T47D (cell line): ENCODE measurements at regions not wholly inside any gene's neighbourhood (a gene's known extent, or its start where the extent isn't known, plus 50 kb on each side); places are given as distances from the start of the nearest gene placed in this dataset.

Experiments used
- DNase-seq, 2 experiments: peaks; one replicate each; pipeline versions ENCODE4 v3.0.0 to v3.0.0-alpha.2; 2011 to 2012; ENCODE audit warnings: low read depth in 1 of 2, low spot score in 1 of 2
- JUND ChIP-seq: IDR thresholded peaks from 2 replicates; pipeline ENCODE4 v1.6.1; 2012; ENCODE audit warnings: low read depth
- in situ Hi-C: cut with HindIII; loops from 2 replicates; pipeline ENCODE4 v1.10.0; 2016; ENCODE audit warnings: low sequenced_read_pairs, low pct_unique_long_range_greater_than_20kb

- in situ Hi-C loops: no loop called here
- DNase-seq: no peak
- TF ChIP-seq JUND: no peak
Measured at GRCh38 chr20:60240415-60240814, 282.2 kb downstream of the CDH26 start.

GRCh38 chr20:60240986-60241385, 282.8 kb downstream of the CDH26 start:
- in situ Hi-C loops: no loop called here
- no peak for DNase-seq
- no peak for TF ChIP-seq JUND

GRCh38 chr20:60242836-60243505, 284.7 kb downstream of the CDH26 start:
- no peak for DNase-seq
- in situ Hi-C loops: no loop called here
- TF ChIP-seq JUND: no peak

- no peak for DNase-seq
- TF ChIP-seq JUND: no peak
- in situ Hi-C loops: no loop called here
Measured at GRCh38 chr20:60244373-60245146, 286.3 kb downstream of the CDH26 start.

- in situ Hi-C loops: no loop called here
- DNase-seq: no peak
- TF ChIP-seq JUND: no peak
Measured at GRCh38 chr20:60246751-60247150, 288.5 kb downstream of the CDH26 start.

GRCh38 chr20:60249436-60249835, 291.2 kb downstream of the CDH26 start:
- DNase-seq: no peak
- in situ Hi-C loops: no loop called here
- TF ChIP-seq JUND: no peak

- TF ChIP-seq JUND: no peak
- in situ Hi-C loops: no loop called here
- DNase-seq: no peak
Measured at GRCh38 chr20:60250251-60250650, 292.0 kb downstream of the CDH26 start.

GRCh38 chr20:60252866-60253265, 294.6 kb downstream of the CDH26 start:
- no peak for TF ChIP-seq JUND
- DNase-seq: no peak
- in situ Hi-C loops: no loop called here

GRCh38 chr20:60253471-60253870, 295.2 kb downstream of the CDH26 start:
- in situ Hi-C loops: no loop called here
- no peak for TF ChIP-seq JUND
- no peak for DNase-seq

- no peak for TF ChIP-seq JUND
- in situ Hi-C loops: no loop called here
- no peak for DNase-seq
Measured at GRCh38 chr20:60254901-60255411, 296.7 kb downstream of the CDH26 start.

- TF ChIP-seq JUND: no peak
- DNase-seq: no peak
- in situ Hi-C loops: no loop called here
Measured at GRCh38 chr20:60255415-60255814, 297.2 kb downstream of the CDH26 start.

GRCh38 chr20:60255866-60256265, 297.6 kb downstream of the CDH26 start:
- no peak for TF ChIP-seq JUND
- in situ Hi-C loops: no loop called here
- DNase-seq: no peak

GRCh38 chr20:60256811-60257210, 298.6 kb downstream of the CDH26 start:
- in situ Hi-C loops: no loop called here
- no peak for DNase-seq
- TF ChIP-seq JUND: no peak
